ENCODE measurements at regions not wholly inside any gene's neighbourhood (a gene's known extent, or its start where the extent isn't known, plus 50 kb on each side); places are given as distances from the start of the nearest gene placed in this dataset.
"Not testable (repeated sequence)": the region's sequence is repeated elsewhere in the genome, so short reads cannot be mapped to it uniquely, and the experiment has no call there.

- Mint-ChIP-seq H3K36me3 (no peaks in the 10 kb centered on the region), H3K27me3 (no peaks in the 10 kb centered on the region), H3K4me1 (peaks cover 31% of the 10 kb centered on the region), H3K27ac (no peak overlapping the region), H3K4me3 (no peak overlapping the region), H3K9me3 (no peaks in the 10 kb centered on the region)
Measured at GRCh38 chr9:593809-594208, 247.7 kb upstream of the DMRT1 start.

- H3K4me1 Mint-ChIP-seq: peaks cover 15% of the 10 kb centered on the region
- no peak overlapping the region for H3K4me3 Mint-ChIP-seq
- no peak overlapping the region for H3K27ac Mint-ChIP-seq
- no peaks in the 10 kb centered on the region for H3K36me3 Mint-ChIP-seq
- H3K27me3 Mint-ChIP-seq: no peaks in the 10 kb centered on the region
- no peaks in the 10 kb centered on the region for H3K9me3 Mint-ChIP-seq
Measured at GRCh38 chr9:596703-597102, 244.8 kb upstream of the DMRT1 start.

GRCh38 chr9:600006-600405 lies 241.5 kb upstream of the DMRT1 start:
- H3K27ac Mint-ChIP-seq: no peak overlapping the region
- H3K9me3 Mint-ChIP-seq: no peaks in the 10 kb centered on the region
- peaks cover 10% of the 10 kb centered on the region for H3K4me1 Mint-ChIP-seq
- peaks cover 2% of the 10 kb centered on the region for H3K36me3 Mint-ChIP-seq
- H3K4me3 Mint-ChIP-seq: no peak overlapping the region
- H3K27me3 Mint-ChIP-seq: no peaks in the 10 kb centered on the region

GRCh38 chr9:602716-603115 lies 238.8 kb upstream of the DMRT1 start:
- Mint-ChIP-seq H3K27me3 (no peaks in the 10 kb centered on the region), H3K27ac (no peak overlapping the region)

GRCh38 chr9:603126-603525 lies 238.4 kb upstream of the DMRT1 start:
- no peak overlapping the region for H3K4me3 Mint-ChIP-seq

More at GRCh38 chr9:602716-603115, 238.8 kb upstream of the DMRT1 start:
- Mint-ChIP-seq H3K4me3 (no peak overlapping the region), H3K9me3 (no peaks in the 10 kb centered on the region), H3K36me3 (peaks cover 7% of the 10 kb centered on the region), H3K4me1 (peaks cover 13% of the 10 kb centered on the region)

GRCh38 chr9:607417-607816 lies 234.1 kb upstream of the DMRT1 start:
- Mint-ChIP-seq H3K27me3 (no peaks in the 10 kb centered on the region), H3K4me3 (no peak overlapping the region), H3K27ac (no peak overlapping the region), H3K4me1 (peaks cover 13% of the 10 kb centered on the region), H3K36me3 (peaks cover 7% of the 10 kb centered on the region), H3K9me3 (no peaks in the 10 kb centered on the region)

More at GRCh38 chr9:603126-603525, 238.4 kb upstream of the DMRT1 start:
- Mint-ChIP-seq H3K27me3 (no peaks in the 10 kb centered on the region), H3K36me3 (peaks cover 7% of the 10 kb centered on the region), H3K9me3 (no peaks in the 10 kb centered on the region), H3K27ac (no peak overlapping the region), H3K4me1 (peaks cover 13% of the 10 kb centered on the region)

GRCh38 chr9:613771-614347 lies 227.6 kb upstream of the DMRT1 start:
- Mint-ChIP-seq H3K9me3 (no peaks in the 10 kb centered on the region), H3K4me3 (no peak overlapping the region), H3K27ac (no peak overlapping the region), H3K27me3 (no peaks in the 10 kb centered on the region), H3K4me1 (peaks cover 15% of the 10 kb centered on the region), H3K36me3 (no peaks in the 10 kb centered on the region)

- Mint-ChIP-seq H3K9me3 (no peaks in the 10 kb centered on the region), H3K4me3 (no peak overlapping the region), H3K4me1 (peaks cover 15% of the 10 kb centered on the region), H3K27ac (no peak overlapping the region), H3K36me3 (no peaks in the 10 kb centered on the region), H3K27me3 (no peaks in the 10 kb centered on the region)
Measured at GRCh38 chr9:614431-614830, 227.1 kb upstream of the DMRT1 start.

- Mint-ChIP-seq H3K9me3 (no peaks in the 10 kb centered on the region), H3K4me1 (peaks cover 15% of the 10 kb centered on the region), H3K36me3 (no peaks in the 10 kb centered on the region), H3K27ac (no peak overlapping the region), H3K4me3 (no peak overlapping the region), H3K27me3 (no peaks in the 10 kb centered on the region)
Measured at GRCh38 chr9:615756-616155, 225.7 kb upstream of the DMRT1 start.

- Mint-ChIP-seq H3K27me3 (no peaks in the 10 kb centered on the region), H3K27ac (no peak overlapping the region), H3K4me3 (no peak overlapping the region), H3K9me3 (no peaks in the 10 kb centered on the region), H3K4me1 (peaks cover 15% of the 10 kb centered on the region), H3K36me3 (no peaks in the 10 kb centered on the region)
Measured at GRCh38 chr9:616694-617093, 224.8 kb upstream of the DMRT1 start.

- H3K9me3 Mint-ChIP-seq: no peaks in the 10 kb centered on the region
- H3K4me1 Mint-ChIP-seq: peaks cover 15% of the 10 kb centered on the region
- H3K27ac Mint-ChIP-seq: no peak overlapping the region
- H3K4me3 Mint-ChIP-seq: no peak overlapping the region
- no peaks in the 10 kb centered on the region for H3K27me3 Mint-ChIP-seq
- H3K36me3 Mint-ChIP-seq: no peaks in the 10 kb centered on the region
Measured at GRCh38 chr9:617445-618085, 223.9 kb upstream of the DMRT1 start.

- no peaks in the 10 kb centered on the region for H3K36me3 Mint-ChIP-seq
- H3K4me1 Mint-ChIP-seq: peaks cover 14% of the 10 kb centered on the region
- no peak overlapping the region for H3K4me3 Mint-ChIP-seq
- H3K27ac Mint-ChIP-seq: no peak overlapping the region
- H3K27me3 Mint-ChIP-seq: no peaks in the 10 kb centered on the region
- no peaks in the 10 kb centered on the region for H3K9me3 Mint-ChIP-seq
Measured at GRCh38 chr9:618478-618877, 223.0 kb upstream of the DMRT1 start.

GRCh38 chr9:621201-621855 lies 220.2 kb upstream of the DMRT1 start:
- H3K4me1 Mint-ChIP-seq: peaks cover 11% of the 10 kb centered on the region
- no peaks in the 10 kb centered on the region for H3K27me3 Mint-ChIP-seq
- H3K27ac Mint-ChIP-seq: no peak overlapping the region
- H3K4me3 Mint-ChIP-seq: no peak overlapping the region
- no peaks in the 10 kb centered on the region for H3K36me3 Mint-ChIP-seq
- H3K9me3 Mint-ChIP-seq: no peaks in the 10 kb centered on the region

- no peak overlapping the region for H3K4me3 Mint-ChIP-seq
- no peaks in the 10 kb centered on the region for H3K27me3 Mint-ChIP-seq
- H3K9me3 Mint-ChIP-seq: no peaks in the 10 kb centered on the region
- H3K27ac Mint-ChIP-seq: no peak overlapping the region
- peaks cover 34% of the 10 kb centered on the region for H3K4me1 Mint-ChIP-seq
- H3K36me3 Mint-ChIP-seq: no peaks in the 10 kb centered on the region
Measured at GRCh38 chr9:624935-625500, 216.5 kb upstream of the DMRT1 start.

GRCh38 chr9:625613-626012 lies 215.9 kb upstream of the DMRT1 start:
- peaks cover 37% of the 10 kb centered on the region for H3K4me1 Mint-ChIP-seq
- peak overlapping the region; percentile 25 for H3K27ac Mint-ChIP-seq
- H3K36me3 Mint-ChIP-seq: no peaks in the 10 kb centered on the region
- H3K4me3 Mint-ChIP-seq: no peak overlapping the region
- H3K27me3 Mint-ChIP-seq: no peaks in the 10 kb centered on the region
- H3K9me3 Mint-ChIP-seq: no peaks in the 10 kb centered on the region

- H3K4me3 Mint-ChIP-seq, H3K27me3 Mint-ChIP-seq, H3K36me3 Mint-ChIP-seq, H3K9me3 Mint-ChIP-seq, H3K27ac Mint-ChIP-seq: not testable (repeated sequence)
- peaks cover 42% of the 10 kb centered on the region for H3K4me1 Mint-ChIP-seq
Measured at GRCh38 chr9:626114-626513, 215.4 kb upstream of the DMRT1 start.
